NCI-H1436 treated with DMSO at 0.1 percent for 48 hours (cell line): ENCODE measurements at regions not wholly inside any gene's neighbourhood (a gene's known extent, or its start where the extent isn't known, plus 50 kb on each side); places are given as distances from the start of the nearest gene placed in this dataset.

Experiments used
- DNase-seq: peaks from one replicate; lab custom pipeline; 2025; lab: John Stamatoyannopoulos, UW

- DNase-seq: no peak
Measured at GRCh38 chr14:95442016-95442632, 74.3 kb downstream of the SYNE3 start.

GRCh38 chr14:95440951-95441350 lies 75.5 kb downstream of the SYNE3 start:
- DNase-seq: no peak

GRCh38 chr14:95440496-95440895 lies 76.0 kb downstream of the SYNE3 start:
- no peak for DNase-seq

- DNase-seq: no peak
Measured at GRCh38 chr14:95439881-95440280, 76.6 kb downstream of the SYNE3 start.

- DNase-seq: no peak
Measured at GRCh38 chr14:95437715-95438114, 78.7 kb downstream of the SYNE3 start.

GRCh38 chr14:95436354-95436753 lies 80.1 kb downstream of the SYNE3 start:
- DNase-seq: no peak

- no peak for DNase-seq
Measured at GRCh38 chr14:95434121-95434520, 82.3 kb downstream of the SYNE3 start.

GRCh38 chr14:95433094-95433478 lies 83.4 kb downstream of the SYNE3 start:
- DNase-seq: no peak

GRCh38 chr14:95432144-95433093 lies 84.0 kb downstream of the SYNE3 start:
- no peak for DNase-seq

- DNase-seq: no peak
Measured at GRCh38 chr14:95431199-95432143, 85.0 kb downstream of the SYNE3 start.

- DNase-seq: no peak
Measured at GRCh38 chr14:95428557-95428956, 87.9 kb downstream of the SYNE3 start.

GRCh38 chr14:95426116-95426475 lies 90.4 kb downstream of the SYNE3 start:
- no peak for DNase-seq

GRCh38 chr14:95425369-95426115 lies 90.9 kb downstream of the SYNE3 start:
- no peak for DNase-seq

- no peak for DNase-seq
Measured at GRCh38 chr14:95424529-95424928, 91.9 kb downstream of the SYNE3 start.

GRCh38 chr14:95421741-95422140 lies 94.7 kb downstream of the SYNE3 start:
- no peak for DNase-seq

- no peak for DNase-seq
Measured at GRCh38 chr14:95420060-95420459, 96.4 kb downstream of the SYNE3 start.

GRCh38 chr14:95419569-95419968 lies 96.9 kb downstream of the SYNE3 start:
- no peak for DNase-seq

GRCh38 chr14:95418858-95419257 lies 97.6 kb downstream of the SYNE3 start:
- no peak for DNase-seq

- no peak for DNase-seq
Measured at GRCh38 chr14:95417492-95417891, 97.8 kb upstream of the CLMN start.

GRCh38 chr14:95415993-95416392 lies 96.3 kb upstream of the CLMN start:
- DNase-seq: no peak
